Caco-2 (cell line): ENCODE measurements at regions not wholly inside any gene's neighbourhood (a gene's known extent, or its start where the extent isn't known, plus 50 kb on each side); places are given as distances from the start of the nearest gene placed in this dataset.
"Not testable (repeated sequence)": the region's sequence is repeated elsewhere in the genome, so short reads cannot be mapped to it uniquely, and the experiment has no call there.

Experiments used
- BruUV-seq: library from RNA; stranded (reverse); fragments of 400-500 nt; replicated peaks from 2 replicates; lab custom pipeline; 2021; lab: Mats Ljungman, UMichigan
- CTCF ChIA-PET: fragments of 300-600 bp; sonication (Branson Sonifier 250); formaldehyde crosslinking; loops from one replicate; lab custom pipeline; 2022; ENCODE audit warnings: antibody characterized with exemption; lab: Charles Lee
- POLR2A ChIA-PET: fragments of 300-600 bp; sonication (Branson Sonifier 250); formaldehyde crosslinking; loops from one replicate; lab custom pipeline; 2022; ENCODE audit warnings: antibody characterized with exemption; lab: Charles Lee
- DNase-seq, 2 experiments: peaks; one replicate each; pipeline versions ENCODE4 v3.0.0 to v3.0.0-alpha.2; 2020 to 2022
- H3K27me3 ChIP-seq: replicated peaks from 2 replicates; pipeline ENCODE4 v1.6.0; 2011; ENCODE audit warnings: low read length; ENCODE audit not compliant: control insufficient read depth, insufficient read depth
- H3K36me3 ChIP-seq: 2 replicates; pipeline ENCODE4 v1.5.1; 2011; ENCODE audit warnings: low read length; ENCODE audit not compliant: control insufficient read depth, insufficient read depth
- H3K4me1 ChIP-seq: fragments of 250-450 bp; sonication (Bioruptor Pico); 2 replicates; pipeline ENCODE4 v1.5.1; 2020; ENCODE audit warnings: mild to moderate bottlenecking
- H3K4me3 ChIP-seq: 2 replicates; pipeline ENCODE4 v1.5.1; 2011; ENCODE audit warnings: low read depth, mild to moderate bottlenecking, control low read depth, low read length
- H3K9me3 ChIP-seq: fragments of 250-450 bp; sonication (Bioruptor Pico); 2 replicates; pipeline ENCODE4 v1.5.1; 2020; ENCODE audit warnings: mild to moderate bottlenecking, moderate library complexity
- H3K27ac Mint-ChIP-seq: one replicate; pipeline ENCODE4 v1.8.0; 2022; ENCODE audit warnings: mixed read lengths; ENCODE audit not compliant: unreplicated experiment
- H3K27me3 Mint-ChIP-seq: one replicate; pipeline ENCODE4 v1.8.0; 2022; ENCODE audit warnings: mixed read lengths; ENCODE audit not compliant: insufficient read depth, unreplicated experiment
- H3K36me3 Mint-ChIP-seq: one replicate; pipeline ENCODE4 v1.8.0; 2022; ENCODE audit warnings: mild to moderate bottlenecking, mixed read lengths; ENCODE audit not compliant: insufficient read depth, unreplicated experiment
- H3K4me1 Mint-ChIP-seq: one replicate; pipeline ENCODE4 v1.8.0; 2022; ENCODE audit warnings: low read depth, mixed read lengths; ENCODE audit not compliant: unreplicated experiment
- H3K4me3 Mint-ChIP-seq: one replicate; pipeline ENCODE4 v1.8.0; 2022; ENCODE audit warnings: mild to moderate bottlenecking, moderate library complexity, mixed read lengths; ENCODE audit not compliant: unreplicated experiment
- H3K9me3 Mint-ChIP-seq: one replicate; pipeline ENCODE4 v1.8.0; 2022; ENCODE audit warnings: mixed read lengths; ENCODE audit not compliant: unreplicated experiment
- intact Hi-C: fragments of 100-400 bp; cut with micrococcal nuclease; formaldehyde crosslinking; loops from one replicate; pipeline ENCODE4 v1.10.0; 2022; ENCODE audit not compliant: unreplicated experiment
- TF ChIP-seq, protein P1 (sequence below), 2 experiments: fragments of 200-600 bp in 1 of 2; IDR thresholded peaks; 1 replicate in 1 of 2; 2 replicates in 1 of 2; pipeline versions ENCODE4 v1.5.1 to v1.8.0; 2011 to 2022; ENCODE audit warnings: antibody characterized with exemption in 1 of 2, control low read depth in 1 of 2, inconsistent platforms in 1 of 2, low read depth in 1 of 2, low read length in 1 of 2, mild to moderate bottlenecking in 1 of 2, moderate library complexity in 1 of 2; ENCODE audit not compliant: insufficient read depth in 1 of 2, severe bottlenecking in 1 of 2, unreplicated experiment in 1 of 2

DNA sequence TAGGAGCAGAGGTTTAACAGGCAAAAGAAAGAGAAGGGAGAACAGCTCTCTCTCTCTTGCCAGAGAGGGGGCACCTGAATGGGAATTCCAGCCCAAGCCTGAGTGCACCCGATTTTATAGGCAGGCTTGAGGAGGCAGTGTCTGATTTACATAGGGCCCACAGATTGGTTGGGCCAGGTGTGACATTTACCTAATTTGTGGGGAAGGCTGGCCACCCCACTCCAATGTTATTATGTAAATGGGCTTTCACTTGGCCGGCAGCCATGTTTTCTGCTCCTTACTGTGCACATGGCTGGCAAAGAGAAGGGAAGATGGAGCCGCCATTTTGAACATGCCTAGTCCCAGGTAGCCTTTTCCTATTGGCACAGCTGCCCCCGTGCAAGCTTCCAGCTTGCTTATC is 735.5 kb upstream of the AUTS2 start:
- H3K4me3 ChIP-seq = no peak overlapping the region
- Mint-ChIP-seq H3K4me3 (no peak overlapping the region), H3K4me1 (no peaks in the 10 kb centered on the region), H3K27me3 (no peaks in the 10 kb centered on the region), H3K9me3 (peaks cover 8% of the 10 kb centered on the region), H3K36me3 (no peaks in the 10 kb centered on the region), H3K27ac (no peak overlapping the region)
- BruUV-seq = no TSS peak
- no peaks in the 10 kb centered on the region for H3K9me3 ChIP-seq
- TF ChIP-seq, protein P1, sequence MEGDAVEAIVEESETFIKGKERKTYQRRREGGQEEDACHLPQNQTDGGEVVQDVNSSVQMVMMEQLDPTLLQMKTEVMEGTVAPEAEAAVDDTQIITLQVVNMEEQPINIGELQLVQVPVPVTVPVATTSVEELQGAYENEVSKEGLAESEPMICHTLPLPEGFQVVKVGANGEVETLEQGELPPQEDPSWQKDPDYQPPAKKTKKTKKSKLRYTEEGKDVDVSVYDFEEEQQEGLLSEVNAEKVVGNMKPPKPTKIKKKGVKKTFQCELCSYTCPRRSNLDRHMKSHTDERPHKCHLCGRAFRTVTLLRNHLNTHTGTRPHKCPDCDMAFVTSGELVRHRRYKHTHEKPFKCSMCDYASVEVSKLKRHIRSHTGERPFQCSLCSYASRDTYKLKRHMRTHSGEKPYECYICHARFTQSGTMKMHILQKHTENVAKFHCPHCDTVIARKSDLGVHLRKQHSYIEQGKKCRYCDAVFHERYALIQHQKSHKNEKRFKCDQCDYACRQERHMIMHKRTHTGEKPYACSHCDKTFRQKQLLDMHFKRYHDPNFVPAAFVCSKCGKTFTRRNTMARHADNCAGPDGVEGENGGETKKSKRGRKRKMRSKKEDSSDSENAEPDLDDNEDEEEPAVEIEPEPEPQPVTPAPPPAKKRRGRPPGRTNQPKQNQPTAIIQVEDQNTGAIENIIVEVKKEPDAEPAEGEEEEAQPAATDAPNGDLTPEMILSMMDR (IDR thresholded peaks at IDR 0.05; ENCODE audit: insufficient read depth in 1 of 2, low read depth in 1 of 2, low read length in 1 of 2, severe bottlenecking in 1 of 2, unreplicated experiment in 1 of 2) = no peak
- ChIA-PET CTCF (no interaction called here), POLR2A (no interaction called here)
- no peak for DNase-seq
- intact Hi-C loops = no loop called here
- no peaks in the 10 kb centered on the region for H3K4me1 ChIP-seq
- no peaks in the 10 kb centered on the region for H3K27me3 ChIP-seq
- H3K36me3 ChIP-seq = no peaks in the 10 kb centered on the region

DNA sequence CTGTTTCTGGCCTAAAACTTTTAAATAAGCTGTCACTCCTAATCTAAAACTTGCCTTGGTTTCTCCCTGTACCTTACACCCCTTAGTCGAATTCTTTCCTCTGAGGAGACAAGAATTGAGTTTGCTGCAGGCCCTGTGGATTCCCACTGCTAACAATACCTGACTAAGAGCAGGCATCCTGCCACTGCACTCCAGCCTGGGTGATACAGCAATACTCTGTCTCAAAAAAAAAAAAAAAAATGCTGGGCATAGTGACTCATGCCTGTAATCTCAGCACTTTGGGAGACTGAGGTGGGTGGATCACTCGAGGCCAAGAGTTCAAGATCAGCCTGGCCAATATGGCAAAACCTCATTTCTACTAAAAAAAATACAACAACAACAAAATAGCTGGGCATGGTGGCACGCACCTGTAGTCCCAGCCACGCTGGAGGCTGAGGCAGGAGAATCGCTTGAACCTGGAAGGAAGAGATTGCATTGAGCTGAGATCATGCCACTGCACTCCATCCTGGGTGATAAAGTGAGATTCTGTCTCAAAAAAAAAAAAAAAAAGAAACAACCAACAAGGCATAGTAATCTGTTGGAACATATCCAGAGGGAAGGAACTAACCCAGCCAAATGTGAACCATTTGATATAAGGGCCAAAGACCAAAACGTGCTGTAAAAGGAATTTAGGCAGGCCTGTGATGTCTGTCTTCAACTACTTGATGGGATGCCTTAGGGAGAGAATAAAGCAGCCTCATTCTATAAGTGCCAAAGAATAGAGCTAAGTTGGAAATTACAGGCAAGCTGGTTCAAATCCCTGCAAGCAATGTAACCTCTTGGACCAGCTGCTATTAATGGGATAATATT is 732.7 kb upstream of the AUTS2 start:
- TF ChIP-seq, protein P1 (IDR thresholded peaks at IDR 0.05; ENCODE audit: insufficient read depth in 1 of 2, low read depth in 1 of 2, low read length in 1 of 2, severe bottlenecking in 1 of 2, unreplicated experiment in 1 of 2) = no peak
- Histone ChIP-seq H3K27me3 (no peaks in the 10 kb centered on the region), H3K4me1 (no peaks in the 10 kb centered on the region), H3K9me3 (no peaks in the 10 kb centered on the region), H3K4me3 (no peak overlapping the region), H3K36me3 (no peaks in the 10 kb centered on the region)
- Mint-ChIP-seq H3K9me3 (peaks cover 14% of the 10 kb centered on the region), H3K4me3 (no peak overlapping the region), H3K27me3 (no peaks in the 10 kb centered on the region), H3K36me3 (no peaks in the 10 kb centered on the region), H3K4me1 (no peaks in the 10 kb centered on the region), H3K27ac (no peak overlapping the region)
- intact Hi-C loops = no loop called here
- POLR2A ChIA-PET = no interaction called here
- DNase-seq = no peak
- CTCF ChIA-PET = no interaction called here
- no TSS peak for BruUV-seq

DNA sequence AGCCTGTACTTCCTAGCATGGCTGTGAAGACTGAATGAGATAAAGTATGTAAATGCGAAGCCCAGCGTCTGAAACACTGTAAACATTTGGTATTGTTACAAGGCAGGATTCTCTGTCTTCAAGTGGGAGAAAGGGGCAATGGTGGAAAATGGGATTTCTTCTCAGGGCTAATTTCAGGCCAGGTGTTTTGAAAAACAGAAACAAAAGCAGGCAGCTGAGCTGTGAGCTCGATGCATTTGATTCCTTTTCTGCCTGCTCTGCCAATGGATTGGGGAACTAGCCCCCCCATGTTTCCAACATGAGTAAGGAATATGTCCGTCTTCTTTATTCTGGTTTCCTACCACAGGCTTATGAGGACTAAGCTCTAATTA is 732.1 kb upstream of the AUTS2 start:
- DNase-seq = no peak
- ChIA-PET CTCF (no interaction called here), POLR2A (no interaction called here)
- intact Hi-C loops = no loop called here
- H3K36me3 ChIP-seq = no peaks in the 10 kb centered on the region
- no peaks in the 10 kb centered on the region for H3K9me3 ChIP-seq
- no peak overlapping the region for H3K27ac Mint-ChIP-seq
- H3K4me3 Mint-ChIP-seq = no peak overlapping the region
- no TSS peak for BruUV-seq
- TF ChIP-seq, protein P1 (IDR thresholded peaks at IDR 0.05; ENCODE audit: insufficient read depth in 1 of 2, low read depth in 1 of 2, low read length in 1 of 2, severe bottlenecking in 1 of 2, unreplicated experiment in 1 of 2) = no peak
- H3K36me3 Mint-ChIP-seq = no peaks in the 10 kb centered on the region
- no peaks in the 10 kb centered on the region for H3K27me3 Mint-ChIP-seq
- peaks cover 20% of the 10 kb centered on the region for H3K9me3 Mint-ChIP-seq
- H3K4me1 ChIP-seq = no peaks in the 10 kb centered on the region
- H3K4me1 Mint-ChIP-seq = no peaks in the 10 kb centered on the region
- H3K27me3 ChIP-seq = no peaks in the 10 kb centered on the region
- no peak overlapping the region for H3K4me3 ChIP-seq

DNA sequence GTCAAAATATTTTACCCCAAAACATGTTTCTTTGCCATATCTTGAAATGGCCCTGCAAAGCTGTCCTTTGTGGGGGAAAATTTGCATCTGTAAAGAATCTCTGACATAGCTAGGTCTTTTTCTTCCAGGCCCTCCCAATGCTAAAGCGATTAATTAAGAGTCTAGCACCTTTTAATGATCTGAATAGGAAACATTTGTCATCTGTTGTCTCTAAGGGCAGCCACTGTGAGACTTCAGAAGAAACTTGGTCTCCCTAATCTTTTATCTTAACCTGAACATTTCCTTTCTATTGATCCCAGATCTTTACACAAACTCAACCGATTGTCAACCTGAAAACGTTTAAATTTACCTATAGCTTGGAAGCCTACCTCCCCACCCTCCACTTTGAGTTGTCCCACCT is 731.6 kb upstream of the AUTS2 start:
- H3K4me3 Mint-ChIP-seq, H3K9me3 ChIP-seq, H3K4me3 ChIP-seq, H3K27ac Mint-ChIP-seq, H3K4me1 ChIP-seq, H3K4me1 Mint-ChIP-seq, H3K36me3 ChIP-seq, POLR2A ChIA-PET, H3K27me3 ChIP-seq, CTCF ChIA-PET, DNase-seq, BruUV-seq, intact Hi-C loops, H3K36me3 Mint-ChIP-seq, H3K27me3 Mint-ChIP-seq: not testable (repeated sequence)
- H3K9me3 Mint-ChIP-seq = peaks cover 22% of the 10 kb centered on the region
